B cell (primary cell): ENCODE measurements at regions not wholly inside any gene's neighbourhood (a gene's known extent, or its start where the extent isn't known, plus 50 kb on each side); places are given as distances from the start of the nearest gene placed in this dataset.

Source experiments
- ATAC-seq: fragments of 200-7000 bp; cut with Tn5 transposase; one replicate; pipeline ENCODE4 v1.10.0; 2021; ENCODE audit warnings: low read depth, mild to moderate bottlenecking, moderate number of reproducible peaks, moderate library complexity
- CTCF ChIA-PET: fragments of 350-600 bp; sonication (Branson Sonifier 250); formaldehyde crosslinking; loops from one replicate; lab custom pipeline; 2021; ENCODE audit warnings: antibody characterized with exemption, inconsistent platforms; lab: Charles Lee
- POLR2A ChIA-PET: fragments of 350-600 bp; sonication (Branson Sonifier 250); formaldehyde crosslinking; loops from one replicate; lab custom pipeline; 2021; ENCODE audit warnings: antibody characterized with exemption; lab: Charles Lee
- DNase-seq: peaks from one replicate; pipeline ENCODE4 v3.0.0; 2013
- H2AFZ ChIP-seq: 2 replicates; pipeline ENCODE4 v1.6.1; 2012; ENCODE audit warnings: mild to moderate bottlenecking, low read depth, low read length; ENCODE audit not compliant: insufficient read depth, poor library complexity, severe bottlenecking
- H3K27ac ChIP-seq, 2 donors: 1 replicate in 1 of 2; 2 replicates in 1 of 2; pipeline ENCODE4 v1.5.1; 2012 to 2013; ENCODE audit warnings: low read length in 2 of 2, mild to moderate bottlenecking in 2 of 2, moderate library complexity in 1 of 2
- H3K27me3 ChIP-seq, 4 experiments: fragments of 200-600 bp in 1 of 4; sonication (generic) in 1 of 4; replicated peaks in 1 of 4; 1 replicate in 2 of 4; 2 replicates in 2 of 4; pipeline versions ENCODE4 v1.6.1 to v1.7.0; 2013 to 2016; ENCODE audit warnings: low read length in 3 of 4, mild to moderate bottlenecking in 2 of 4, mixed read lengths in 1 of 4, moderate library complexity in 1 of 4; ENCODE audit not compliant: insufficient read depth in 4 of 4, control insufficient read depth in 3 of 4; ENCODE audit errors: control extremely low read depth in 1 of 4
- H3K36me3 ChIP-seq, 2 experiments: replicated peaks in 1 of 2; 1 replicate in 1 of 2; 2 replicates in 1 of 2; pipeline versions ENCODE4 v1.6.1 to v1.7.1; 2013; ENCODE audit warnings: low read length in 1 of 2; ENCODE audit not compliant: insufficient read depth in 2 of 2, control insufficient read depth in 1 of 2; ENCODE audit errors: control extremely low read depth in 1 of 2, extremely low read depth in 1 of 2
- H3K4me1 ChIP-seq, 2 donors: fragments of 200-600 bp in 1 of 2; sonication (generic) in 1 of 2; 1 replicate in 1 of 2; 2 replicates in 1 of 2; pipeline versions ENCODE4 v1.5.1 to v1.6.1; 2013 to 2017; ENCODE audit warnings: low read length in 2 of 2; ENCODE audit not compliant: control insufficient read depth in 2 of 2, insufficient read depth in 2 of 2
- H3K4me2 ChIP-seq: replicated peaks from 2 replicates; pipeline ENCODE3; 2012; ENCODE audit warnings: mild to moderate bottlenecking, low read depth, low read length; ENCODE audit not compliant: poor library complexity, severe bottlenecking
- H3K4me3 ChIP-seq, 5 experiments: fragments of 200-600 bp in 1 of 5; sonication (generic) in 1 of 5; 1 replicate in 3 of 5; 2 replicates in 2 of 5; pipeline versions ENCODE4 v1.5.1 to v1.7.0; 2011 to 2016; ENCODE audit warnings: low read length in 4 of 5, mild to moderate bottlenecking in 4 of 5, low read depth in 2 of 5, control low read depth in 1 of 5, moderate library complexity in 1 of 5; ENCODE audit not compliant: insufficient read depth in 1 of 5; ENCODE audit errors: control extremely low read depth in 1 of 5, extremely low read depth in 1 of 5
- H3K79me2 ChIP-seq: fragments of 200-600 bp; sonication (generic); one replicate; pipeline ENCODE4 v1.6.0; 2016; ENCODE audit warnings: low read length; ENCODE audit not compliant: control insufficient read depth, insufficient read depth
- H3K9ac ChIP-seq: fragments of 200-600 bp; sonication (generic); 2 replicates; pipeline ENCODE4 v1.6.1; 2017; ENCODE audit warnings: mild to moderate bottlenecking, low read length, moderate library complexity
- H3K9me3 ChIP-seq, 3 donors: one replicate each; pipeline versions ENCODE4 v1.6.1 to v1.7.1; 2013; ENCODE audit warnings: low read length in 2 of 3; ENCODE audit not compliant: control insufficient read depth in 2 of 3, insufficient read depth in 1 of 3; ENCODE audit errors: control extremely low read depth in 1 of 3
- H4K20me1 ChIP-seq: 2 replicates; pipeline ENCODE4 v1.6.0; 2012; ENCODE audit warnings: mild to moderate bottlenecking, low read length; ENCODE audit not compliant: insufficient read depth, control insufficient read depth, poor library complexity, severe bottlenecking
- H3K27ac Mint-ChIP-seq: one replicate; pipeline ENCODE4 v1.8.0; 2021; ENCODE audit warnings: mixed read lengths
- H3K27me3 Mint-ChIP-seq: one replicate; pipeline ENCODE4 v1.8.0; 2021; ENCODE audit warnings: mixed read lengths
- H3K4me1 Mint-ChIP-seq: one replicate; pipeline ENCODE4 v1.8.0; 2021; ENCODE audit warnings: mixed read lengths
- H3K4me3 Mint-ChIP-seq: one replicate; pipeline ENCODE4 v1.8.0; 2021; ENCODE audit warnings: mixed read lengths
- H3K9me3 Mint-ChIP-seq: one replicate; pipeline ENCODE4 v1.8.0; 2022; ENCODE audit warnings: mixed read lengths; ENCODE audit not compliant: insufficient read depth
- CTCF ChIP-seq: fragments of 200-600 bp; IDR thresholded peaks from one replicate; pipeline ENCODE4 v1.8.0; 2022; ENCODE audit warnings: antibody characterized with exemption, mild to moderate bottlenecking
- EZH2 ChIP-seq: IDR thresholded peaks from 2 replicates; pipeline ENCODE4 v1.6.1; 2012; ENCODE audit warnings: borderline replicate concordance, low read depth, mild to moderate bottlenecking, moderate library complexity, low read length; ENCODE audit not compliant: insufficient read depth, poor library complexity, severe bottlenecking
- WGBS: methylation state at CpG from one replicate; pipeline ENCODE4 v1.1.5; 2013; ENCODE audit warnings: missing lambda C conversion rate; ENCODE audit not compliant: insufficient coverage; 5-methylcytosine and 5-hydroxymethylcytosine counted together
- intact Hi-C: fragments of 100-400 bp; cut with micrococcal nuclease; formaldehyde crosslinking; loops from one replicate; pipeline ENCODE4 v1.10.0; 2022

- ChIA-PET CTCF (no interaction called here), POLR2A (no interaction called here)
- H3K9ac ChIP-seq: no peak overlapping the region
- no peak for TF ChIP-seq CTCF
- TF ChIP-seq EZH2: no peak
- H3K9me3 ChIP-seq: no peaks in the 10 kb centered on the region
- H3K27ac Mint-ChIP-seq: no peak overlapping the region
- H3K4me2 ChIP-seq: no peak overlapping the region
- no peaks in the 10 kb centered on the region for H3K79me2 ChIP-seq
- no peaks in the 10 kb centered on the region for H3K9me3 Mint-ChIP-seq
- intact Hi-C loops: no loop called here
- 71% methylated on average over 1 of the region's 1 CpG for WGBS
- no peak overlapping the region for H2AFZ ChIP-seq
- H3K27ac ChIP-seq: no peak overlapping the region
- H3K27me3 Mint-ChIP-seq: no peaks in the 10 kb centered on the region
- H3K4me1 ChIP-seq: no peaks in the 10 kb centered on the region
- no peaks in the 10 kb centered on the region for H3K36me3 ChIP-seq
- no peaks in the 10 kb centered on the region for H4K20me1 ChIP-seq
- no peak overlapping the region for H3K4me3 Mint-ChIP-seq
- H3K27me3 ChIP-seq: no peaks in the 10 kb centered on the region
- no peak overlapping the region for H3K4me3 ChIP-seq
- DNase-seq (no peak), ATAC-seq (no peak)
- H3K4me1 Mint-ChIP-seq: no peaks in the 10 kb centered on the region
Observed at GRCh38 chr9:31606678-31607077, 777.8 kb upstream of the ACO1 start.

DNA sequence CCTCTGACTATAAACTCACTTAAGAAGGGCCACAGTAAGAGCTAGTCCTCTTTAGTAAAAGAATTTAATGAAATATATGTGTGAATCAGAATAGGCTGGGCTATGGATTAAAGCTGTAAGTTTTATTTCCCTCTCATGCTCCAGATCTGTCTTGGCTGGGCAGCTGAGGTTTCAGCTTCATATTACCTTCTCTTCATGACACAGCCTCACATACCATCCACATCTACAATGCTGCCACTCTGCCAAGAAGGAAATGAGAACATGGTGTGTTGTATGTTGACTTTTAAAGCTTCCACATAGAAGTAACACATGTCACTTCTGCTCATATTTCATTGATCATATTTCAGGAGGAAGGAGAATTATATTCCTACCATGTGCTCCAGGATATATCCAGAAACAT, 776.0 kb upstream of the ACO1 start:
- Mint-ChIP-seq H3K9me3 (no peaks in the 10 kb centered on the region), H3K4me1 (no peaks in the 10 kb centered on the region), H3K27ac (no peak overlapping the region), H3K4me3 (no peak overlapping the region), H3K27me3 (no peaks in the 10 kb centered on the region)
- H3K27ac ChIP-seq: no peak overlapping the region
- no peak for TF ChIP-seq EZH2
- no peak for TF ChIP-seq CTCF
- ATAC-seq: no peak
- H3K4me3 ChIP-seq: no peak overlapping the region
- H3K9ac ChIP-seq: no peak overlapping the region
- no peak overlapping the region for H2AFZ ChIP-seq
- no peak overlapping the region for H3K4me2 ChIP-seq
- no peaks in the 10 kb centered on the region for H3K36me3 ChIP-seq
- ChIA-PET CTCF (no interaction called here), POLR2A (no interaction called here)
- H3K27me3 ChIP-seq: no peaks in the 10 kb centered on the region
- no peaks in the 10 kb centered on the region for H3K79me2 ChIP-seq
- no peaks in the 10 kb centered on the region for H3K4me1 ChIP-seq
- H3K9me3 ChIP-seq: no peaks in the 10 kb centered on the region
- no peaks in the 10 kb centered on the region for H4K20me1 ChIP-seq
- intact Hi-C loops: no loop called here
- no peak for DNase-seq
